ENCODE measurements at regions not wholly inside any gene's neighbourhood (a gene's known extent, or its start where the extent isn't known, plus 50 kb on each side); places are given as distances from the start of the nearest gene placed in this dataset.

- Histone ChIP-seq H3K4me3 (no peak overlapping the region), H3K9me3 (no peaks in the 10 kb centered on the region), H3K36me3 (no peaks in the 10 kb centered on the region), H3K27ac (no peak overlapping the region), H3K4me1 (no peaks in the 10 kb centered on the region), H3K27me3 (no peaks in the 10 kb centered on the region)
- WGBS, 4 donors: 94 to 97% (median 94%) methylated on average over 4 of the region's 4 CpGs
- DNase-seq: no peak
- intact Hi-C loops (cut with DNase I): no loop called here
- TF ChIP-seq CTCF (IDR thresholded peaks at IDR 0.05) (no peak), POLR2A (IDR thresholded peaks at IDR 0.05) (no peak)
- ATAC-seq: no peak
Measured at GRCh38 chr3:29004885-29005599, 275.8 kb upstream of the RBMS3 start.

- Histone ChIP-seq H3K36me3 (no peaks in the 10 kb centered on the region), H3K27ac (no peak overlapping the region), H3K9me3 (no peaks in the 10 kb centered on the region), H3K4me1 (no peaks in the 10 kb centered on the region), H3K4me3 (no peak overlapping the region), H3K27me3 (no peaks in the 10 kb centered on the region)
- ATAC-seq (no peak), DNase-seq (no peak)
- intact Hi-C loops (cut with DNase I): no loop called here
- TF ChIP-seq POLR2A (IDR thresholded peaks at IDR 0.05) (no peak), CTCF (IDR thresholded peaks at IDR 0.05) (no peak)
Measured at GRCh38 chr3:29005862-29006261, 275.0 kb upstream of the RBMS3 start.

GRCh38 chr3:29011441-29011840, 269.4 kb upstream of the RBMS3 start:
- ATAC-seq: no peak
- intact Hi-C loops (cut with DNase I): no loop called here
- H3K27me3 ChIP-seq: no peaks in the 10 kb centered on the region
- no peak for TF ChIP-seq CTCF (IDR thresholded peaks at IDR 0.05)
- TF ChIP-seq POLR2A (IDR thresholded peaks at IDR 0.05): no peak
- H3K4me3 ChIP-seq: no peak overlapping the region
- DNase-seq: no peak
- H3K9me3 ChIP-seq: no peaks in the 10 kb centered on the region
- no peak overlapping the region for H3K27ac ChIP-seq
- H3K36me3 ChIP-seq: no peaks in the 10 kb centered on the region
- no peaks in the 10 kb centered on the region for H3K4me1 ChIP-seq
- 85 to 95% (median 91%) methylated on average over 2 of the region's 2 CpGs for WGBS, 4 donors

- no peak for TF ChIP-seq POLR2A (IDR thresholded peaks at IDR 0.05)
- TF ChIP-seq CTCF (IDR thresholded peaks at IDR 0.05): no peak
- no peak for ATAC-seq
- DNase-seq: no peak
- Histone ChIP-seq H3K4me3 (no peak overlapping the region), H3K9me3 (no peaks in the 10 kb centered on the region), H3K36me3 (no peaks in the 10 kb centered on the region), H3K4me1 (no peaks in the 10 kb centered on the region), H3K27me3 (no peaks in the 10 kb centered on the region), H3K27ac (no peak overlapping the region)
- intact Hi-C loops (cut with DNase I): no loop called here
- 83 to 93% (median 91%) methylated on average over 3 of the region's 3 CpGs for WGBS, 4 donors
Measured at GRCh38 chr3:29011966-29012365, 268.9 kb upstream of the RBMS3 start.

All from heart left ventricle (tissue), 16 donors.